ENCODE measurements at regions not wholly inside any gene's neighbourhood (a gene's known extent, or its start where the extent isn't known, plus 50 kb on each side); places are given as distances from the start of the nearest gene placed in this dataset.
A peak's percentile ranks its signal among the peaks of the same experiment; 100 is the strongest.

DNA sequence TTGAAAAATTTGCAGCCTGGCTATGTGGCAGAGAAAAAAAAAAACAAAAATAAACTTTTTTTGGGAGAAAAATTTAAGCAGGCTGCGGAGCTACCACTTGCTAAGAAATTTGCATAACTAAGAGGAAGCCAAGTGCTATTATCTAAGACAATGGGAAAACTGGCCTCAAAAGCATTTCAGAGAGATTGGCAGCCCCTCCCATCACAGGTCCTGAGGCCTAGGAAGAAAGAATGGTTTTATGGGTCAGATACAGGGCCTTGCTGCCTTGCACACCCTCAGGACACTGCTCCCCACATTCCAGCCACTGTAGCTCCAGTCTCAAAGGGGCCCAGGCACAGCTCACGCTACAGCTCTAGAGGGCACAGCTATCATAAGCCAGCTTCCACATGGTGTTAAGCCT, 777.9 kb downstream of the TENT5A start:
- no peaks in the 10 kb centered on the region for H3K36me3 ChIP-seq (replicated peaks in 1 of 2; ENCODE audit: control insufficient read depth in 2 of 2, insufficient read depth in 2 of 2, low read length in 2 of 2)
- H2BK5ac ChIP-seq (ENCODE audit: low read length): no peak overlapping the region
- no peak for DNase-seq (ENCODE audit: low spot score)
- H3K9me3 ChIP-seq (replicated peaks in 1 of 2; ENCODE audit: control insufficient read depth in 2 of 2, insufficient read depth in 1 of 2, low read depth in 1 of 2, low read length in 2 of 2): peaks cover 0 to 2% of the 10 kb centered on the region in 2 donors
- H3K14ac ChIP-seq (ENCODE audit: low read length): no peak overlapping the region
- WGBS, 2 donors (ENCODE audit: extremely low coverage in 2 of 2, insufficient read length in 2 of 2, insufficient replicate concordance in 1 of 2): no CpG with 5 or more reads among the region's 2 CpGs
- no peak overlapping the region for H3K9ac ChIP-seq (ENCODE audit: low read depth, low read length, poor library complexity)
- no peak overlapping the region for H3K23ac ChIP-seq (ENCODE audit: low read depth, low read length, poor library complexity)
- no peak overlapping the region for H3K4ac ChIP-seq (ENCODE audit: low read length)
- no peak overlapping the region for H3K27ac ChIP-seq (replicated peaks; ENCODE audit: low read length)
- no peak overlapping the region for H2BK120ac ChIP-seq (ENCODE audit: low read depth, low read length)
- no peaks in the 10 kb centered on the region for H3K79me1 ChIP-seq (ENCODE audit: low read depth, low read length)
- H2BK12ac ChIP-seq (ENCODE audit: low read length): no peak overlapping the region
- H4K8ac ChIP-seq (ENCODE audit: low read depth, low read length): no peak overlapping the region
- H3K4me3 ChIP-seq (ENCODE audit: low read length in 2 of 2): no peak overlapping the region
- H2AK5ac ChIP-seq (ENCODE audit: low read depth, low read length): no peak overlapping the region
- no peak overlapping the region for H4K91ac ChIP-seq (ENCODE audit: low read depth, low read length, poor library complexity)
- H3K27me3 ChIP-seq (ENCODE audit: control insufficient read depth in 3 of 3, insufficient read depth in 3 of 3, low read depth in 1 of 3, low read length in 3 of 3): no peaks in the 10 kb centered on the region
- no peak overlapping the region for H2BK15ac ChIP-seq (ENCODE audit: low read length)
- peak overlapping the region; percentile 42 for H3K18ac ChIP-seq (ENCODE audit: low read length)
- H3K4me1 ChIP-seq (ENCODE audit: control insufficient read depth in 2 of 2, insufficient read depth in 1 of 2, low read depth in 1 of 2, low read length in 2 of 2): peaks cover 0 to 2% of the 10 kb centered on the region in 2 donors
- H2AFZ ChIP-seq (ENCODE audit: low read length): peak overlapping the region; percentile 18
- H3K4me2 ChIP-seq (ENCODE audit: insufficient read depth, low read length, poor library complexity, severe bottlenecking): no peak overlapping the region

GRCh38 chr6:80969439-80969838, 783.0 kb downstream of the TENT5A start:
- H4K8ac ChIP-seq (ENCODE audit: low read depth, low read length): no peak overlapping the region
- no peak overlapping the region for H2BK12ac ChIP-seq (ENCODE audit: low read length)
- no peak overlapping the region for H2BK5ac ChIP-seq (ENCODE audit: low read length)
- H3K4me2 ChIP-seq (ENCODE audit: insufficient read depth, low read length, poor library complexity, severe bottlenecking): no peak overlapping the region
- DNase-seq (ENCODE audit: low spot score): no peak
- H2AK5ac ChIP-seq (ENCODE audit: low read depth, low read length): no peak overlapping the region
- no peak overlapping the region for H2BK120ac ChIP-seq (ENCODE audit: low read depth, low read length)
- H3K9me3 ChIP-seq (replicated peaks in 1 of 2; ENCODE audit: control insufficient read depth in 2 of 2, insufficient read depth in 1 of 2, low read depth in 1 of 2, low read length in 2 of 2): no peaks in the 10 kb centered on the region
- no peaks in the 10 kb centered on the region for H3K79me1 ChIP-seq (ENCODE audit: low read depth, low read length)
- H4K91ac ChIP-seq (ENCODE audit: low read depth, low read length, poor library complexity): no peak overlapping the region
- H3K36me3 ChIP-seq (replicated peaks in 1 of 2; ENCODE audit: control insufficient read depth in 2 of 2, insufficient read depth in 2 of 2, low read length in 2 of 2): no peaks in the 10 kb centered on the region
- H3K27me3 ChIP-seq (ENCODE audit: control insufficient read depth in 3 of 3, insufficient read depth in 3 of 3, low read depth in 1 of 3, low read length in 3 of 3): no peaks in the 10 kb centered on the region
- H3K14ac ChIP-seq (ENCODE audit: low read length): no peak overlapping the region
- no peak overlapping the region for H3K23ac ChIP-seq (ENCODE audit: low read depth, low read length, poor library complexity)
- H3K4me1 ChIP-seq (ENCODE audit: control insufficient read depth in 2 of 2, insufficient read depth in 1 of 2, low read depth in 1 of 2, low read length in 2 of 2): peaks cover 0 to 3% of the 10 kb centered on the region in 2 donors
- H2BK15ac ChIP-seq (ENCODE audit: low read length): no peak overlapping the region
- H3K18ac ChIP-seq (ENCODE audit: low read length): no peak overlapping the region
- H2AFZ ChIP-seq (ENCODE audit: low read length): no peak overlapping the region
- no peak overlapping the region for H3K4me3 ChIP-seq (ENCODE audit: low read length in 2 of 2)
- no peak overlapping the region for H3K27ac ChIP-seq (replicated peaks; ENCODE audit: low read length)
- no peak overlapping the region for H3K4ac ChIP-seq (ENCODE audit: low read length)
- no peak overlapping the region for H3K9ac ChIP-seq (ENCODE audit: low read depth, low read length, poor library complexity)

DNA sequence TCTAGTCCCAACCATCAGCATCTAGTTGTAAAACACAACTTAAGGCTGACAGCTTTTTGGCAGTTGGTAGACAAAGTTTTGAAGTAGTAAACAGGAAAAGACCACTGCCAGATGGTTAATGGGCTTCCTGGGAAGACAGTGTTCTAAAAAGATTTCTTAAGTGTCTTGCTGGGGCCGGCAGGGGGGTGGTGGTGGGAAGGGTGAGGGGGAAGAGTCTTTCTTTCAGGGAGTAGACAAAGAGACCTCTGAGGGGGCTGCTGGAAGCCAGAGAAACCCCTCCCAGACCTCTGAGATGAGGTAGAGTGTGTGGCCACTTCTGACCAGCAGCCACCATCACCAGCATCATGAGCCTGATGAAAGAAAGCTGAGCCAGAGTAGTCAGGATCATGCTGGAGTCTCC, 784.9 kb downstream of the TENT5A start:
- Histone ChIP-seq H4K91ac (ENCODE audit: low read depth, low read length, poor library complexity) (no peak overlapping the region), H2AFZ (ENCODE audit: low read length) (peak overlapping the region; percentile 81), H3K23ac (ENCODE audit: low read depth, low read length, poor library complexity) (no peak overlapping the region), H3K4ac (ENCODE audit: low read length) (no peak overlapping the region), H3K9me3 (replicated peaks in 1 of 2; ENCODE audit: control insufficient read depth in 2 of 2, insufficient read depth in 1 of 2, low read depth in 1 of 2, low read length in 2 of 2) (no peaks in the 10 kb centered on the region), H3K79me1 (ENCODE audit: low read depth, low read length) (no peaks in the 10 kb centered on the region), H2BK12ac (ENCODE audit: low read length) (no peak overlapping the region), H2AK5ac (ENCODE audit: low read depth, low read length) (no peak overlapping the region), H3K4me2 (ENCODE audit: insufficient read depth, low read length, poor library complexity, severe bottlenecking) (no peak overlapping the region), H3K4me3 (ENCODE audit: low read length in 2 of 2) (no peak overlapping the region), H3K27me3 (ENCODE audit: control insufficient read depth in 3 of 3, insufficient read depth in 3 of 3, low read depth in 1 of 3, low read length in 3 of 3) (no peaks in the 10 kb centered on the region), H2BK15ac (ENCODE audit: low read length) (no peak overlapping the region), H3K4me1 (ENCODE audit: control insufficient read depth in 2 of 2, insufficient read depth in 1 of 2, low read depth in 1 of 2, low read length in 2 of 2) (peaks cover 0 to 3% of the 10 kb centered on the region in 2 donors), H2BK120ac (ENCODE audit: low read depth, low read length) (no peak overlapping the region), H4K8ac (ENCODE audit: low read depth, low read length) (no peak overlapping the region), H3K27ac (replicated peaks; ENCODE audit: low read length) (no peak overlapping the region), H3K9ac (ENCODE audit: low read depth, low read length, poor library complexity) (no peak overlapping the region), H3K14ac (ENCODE audit: low read length) (no peak overlapping the region), H2BK5ac (ENCODE audit: low read length) (no peak overlapping the region), H3K36me3 (replicated peaks in 1 of 2; ENCODE audit: control insufficient read depth in 2 of 2, insufficient read depth in 2 of 2, low read length in 2 of 2) (no peaks in the 10 kb centered on the region), H3K18ac (ENCODE audit: low read length) (no peak overlapping the region)
- no peak for DNase-seq (ENCODE audit: low spot score)
- no CpG with 5 or more reads among the region's 1 CpG for WGBS, 2 donors (ENCODE audit: extremely low coverage in 2 of 2, insufficient read length in 2 of 2, insufficient replicate concordance in 1 of 2)

- H3K4me3 ChIP-seq (ENCODE audit: low read length in 2 of 2): no peak overlapping the region
- H3K79me1 ChIP-seq (ENCODE audit: low read depth, low read length): no peaks in the 10 kb centered on the region
- no peak overlapping the region for H2AK5ac ChIP-seq (ENCODE audit: low read depth, low read length)
- H3K14ac ChIP-seq (ENCODE audit: low read length): no peak overlapping the region
- H2BK15ac ChIP-seq (ENCODE audit: low read length): no peak overlapping the region
- no peak overlapping the region for H3K4ac ChIP-seq (ENCODE audit: low read length)
- peaks cover 2 to 3% of the 10 kb centered on the region in 2 donors for H3K4me1 ChIP-seq (ENCODE audit: control insufficient read depth in 2 of 2, insufficient read depth in 1 of 2, low read depth in 1 of 2, low read length in 2 of 2)
- H4K91ac ChIP-seq (ENCODE audit: low read depth, low read length, poor library complexity): no peak overlapping the region
- H3K4me2 ChIP-seq (ENCODE audit: insufficient read depth, low read length, poor library complexity, severe bottlenecking): no peak overlapping the region
- no peak overlapping the region for H3K18ac ChIP-seq (ENCODE audit: low read length)
- H3K36me3 ChIP-seq (replicated peaks in 1 of 2; ENCODE audit: control insufficient read depth in 2 of 2, insufficient read depth in 2 of 2, low read length in 2 of 2): no peaks in the 10 kb centered on the region
- no peak overlapping the region for H2BK12ac ChIP-seq (ENCODE audit: low read length)
- no peak overlapping the region for H3K9ac ChIP-seq (ENCODE audit: low read depth, low read length, poor library complexity)
- no peak for DNase-seq (ENCODE audit: low spot score)
- no peak overlapping the region for H3K27ac ChIP-seq (replicated peaks; ENCODE audit: low read length)
- no peaks in the 10 kb centered on the region for H3K27me3 ChIP-seq (ENCODE audit: control insufficient read depth in 3 of 3, insufficient read depth in 3 of 3, low read depth in 1 of 3, low read length in 3 of 3)
- no peak overlapping the region for H4K8ac ChIP-seq (ENCODE audit: low read depth, low read length)
- H2BK5ac ChIP-seq (ENCODE audit: low read length): no peak overlapping the region
- H3K9me3 ChIP-seq (replicated peaks in 1 of 2; ENCODE audit: control insufficient read depth in 2 of 2, insufficient read depth in 1 of 2, low read depth in 1 of 2, low read length in 2 of 2): no peaks in the 10 kb centered on the region
- H2BK120ac ChIP-seq (ENCODE audit: low read depth, low read length): no peak overlapping the region
- H3K23ac ChIP-seq (ENCODE audit: low read depth, low read length, poor library complexity): no peak overlapping the region
- H2AFZ ChIP-seq (ENCODE audit: low read length): no peak overlapping the region
Observed at GRCh38 chr6:80962382-80962781, 790.1 kb downstream of the TENT5A start.

Data from neuronal stem cell (in vitro differentiated cells).